ENCODE measurements at regions not wholly inside any gene's neighbourhood (a gene's known extent, or its start where the extent isn't known, plus 50 kb on each side); places are given as distances from the start of the nearest gene placed in this dataset.
"Not testable (repeated sequence)": the region's sequence is repeated elsewhere in the genome, so short reads cannot be mapped to it uniquely, and the experiment has no call there.

GRCh38 chr1:29924017-29924431 is 687.7 kb downstream of the PTPRU start:
- no peak for DNase-seq (ENCODE audit: extremely low spot score)
- ChIA-PET POLR2A (no interaction called here), CTCF (no interaction called here)
- TF ChIP-seq ZNF384 (IDR thresholded peaks at IDR 0.05) (no peak), BHLHE40 (IDR thresholded peaks at IDR 0.05; ENCODE audit: borderline replicate concordance) (no peak), HDGF (IDR thresholded peaks at IDR 0.05; ENCODE audit: borderline replicate concordance) (no peak), FOXA1 (IDR thresholded peaks at IDR 0.05) (no peak), CTBP1 (IDR thresholded peaks at IDR 0.05; ENCODE audit: borderline replicate concordance) (no peak), TARDBP (IDR thresholded peaks at IDR 0.05) (no peak), L3MBTL2 (conservative IDR thresholded peaks at IDR 0.05) (no peak), ELF4 (IDR thresholded peaks at IDR 0.05) (no peak), SUZ12 (IDR thresholded peaks at IDR 0.05) (no peak), ARNT (IDR thresholded peaks at IDR 0.05) (no peak), NFRKB (IDR thresholded peaks at IDR 0.05) (no peak), LEF1 (IDR thresholded peaks at IDR 0.05; ENCODE audit: borderline replicate concordance) (no peak)

GRCh38 chr1:29921741-29922140 is 685.4 kb downstream of the PTPRU start:
- POLR2A ChIA-PET = no interaction called here
- no peak for DNase-seq (ENCODE audit: extremely low spot score)
- CTCF ChIA-PET = no interaction called here
- TF ChIP-seq FOXM1 (IDR thresholded peaks at IDR 0.05; ENCODE audit: borderline replicate concordance) = no peak
- no peak for TF ChIP-seq FOXK2 (IDR thresholded peaks at IDR 0.05)
- no peak for TF ChIP-seq NFRKB (IDR thresholded peaks at IDR 0.05)
- no peak for TF ChIP-seq ARNT (IDR thresholded peaks at IDR 0.05)
- no peak for TF ChIP-seq CTBP1 (IDR thresholded peaks at IDR 0.05; ENCODE audit: borderline replicate concordance)
- no peak for TF ChIP-seq TARDBP (IDR thresholded peaks at IDR 0.05)
- no peak for TF ChIP-seq LEF1 (IDR thresholded peaks at IDR 0.05; ENCODE audit: borderline replicate concordance)
- no peak for TF ChIP-seq HDGF (IDR thresholded peaks at IDR 0.05; ENCODE audit: borderline replicate concordance)
- TF ChIP-seq BHLHE40 (IDR thresholded peaks at IDR 0.05; ENCODE audit: borderline replicate concordance) = no peak

DNA sequence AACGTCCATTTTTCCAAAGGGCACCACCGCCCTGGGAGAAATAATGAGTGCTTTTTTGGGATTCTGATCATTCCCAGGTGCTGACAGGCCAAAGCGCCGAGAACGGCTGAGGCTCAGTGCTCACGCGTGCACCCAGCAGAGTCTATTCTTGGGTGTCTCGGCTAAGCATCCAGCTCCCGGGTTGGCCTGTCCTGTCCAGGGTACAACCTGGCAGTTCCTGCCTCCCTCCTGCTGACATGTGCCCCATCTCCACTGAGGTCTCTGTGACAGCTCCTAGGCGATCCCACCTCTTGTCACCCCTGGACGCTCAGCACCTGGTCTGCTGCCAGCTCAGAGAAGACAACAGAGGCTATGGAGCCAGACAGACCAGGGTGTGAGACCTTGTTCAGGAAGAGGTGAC is 684.5 kb downstream of the PTPRU start:
- CTCF ChIA-PET = no interaction called here
- POLR2A ChIA-PET = no interaction called here
- TF ChIP-seq FOXM1 (IDR thresholded peaks at IDR 0.05; ENCODE audit: borderline replicate concordance) (no peak), PKNOX1 (IDR thresholded peaks at IDR 0.05) (no peak), ARNT (IDR thresholded peaks at IDR 0.05) (no peak), LEF1 (IDR thresholded peaks at IDR 0.05; ENCODE audit: borderline replicate concordance) (no peak), NFRKB (IDR thresholded peaks at IDR 0.05) (no peak), FOXK2 (IDR thresholded peaks at IDR 0.05) (no peak), SP1 (IDR thresholded peaks at IDR 0.05) (no peak), ZNF384 (IDR thresholded peaks at IDR 0.05) (no peak), FOXA1 (IDR thresholded peaks at IDR 0.05) (no peak), ELF4 (IDR thresholded peaks at IDR 0.05) (no peak), SUZ12 (IDR thresholded peaks at IDR 0.05) (no peak), HDGF (IDR thresholded peaks at IDR 0.05; ENCODE audit: borderline replicate concordance) (no peak), BHLHE40 (IDR thresholded peaks at IDR 0.05; ENCODE audit: borderline replicate concordance) (no peak), CTBP1 (IDR thresholded peaks at IDR 0.05; ENCODE audit: borderline replicate concordance) (no peak), TARDBP (IDR thresholded peaks at IDR 0.05) (no peak), L3MBTL2 (conservative IDR thresholded peaks at IDR 0.05) (no peak)
- no peak for DNase-seq (ENCODE audit: extremely low spot score)

GRCh38 chr1:29920316-29920715 is 684.0 kb downstream of the PTPRU start:
- no peak for DNase-seq (ENCODE audit: extremely low spot score)
- ChIA-PET POLR2A (no interaction called here), CTCF (no interaction called here)
- TF ChIP-seq TARDBP (IDR thresholded peaks at IDR 0.05) (no peak), SP1 (IDR thresholded peaks at IDR 0.05) (no peak), FOXK2 (IDR thresholded peaks at IDR 0.05) (no peak), ELF4 (IDR thresholded peaks at IDR 0.05) (no peak), L3MBTL2 (conservative IDR thresholded peaks at IDR 0.05) (no peak), PKNOX1 (IDR thresholded peaks at IDR 0.05) (no peak), LEF1 (IDR thresholded peaks at IDR 0.05; ENCODE audit: borderline replicate concordance) (no peak), CTBP1 (IDR thresholded peaks at IDR 0.05; ENCODE audit: borderline replicate concordance) (no peak), BHLHE40 (IDR thresholded peaks at IDR 0.05; ENCODE audit: borderline replicate concordance) (no peak)

GRCh38 chr1:29919041-29919440 is 682.7 kb downstream of the PTPRU start:
- CTCF ChIA-PET; DNase-seq (ENCODE audit: extremely low spot score); POLR2A ChIA-PET: not testable (repeated sequence)

DNA sequence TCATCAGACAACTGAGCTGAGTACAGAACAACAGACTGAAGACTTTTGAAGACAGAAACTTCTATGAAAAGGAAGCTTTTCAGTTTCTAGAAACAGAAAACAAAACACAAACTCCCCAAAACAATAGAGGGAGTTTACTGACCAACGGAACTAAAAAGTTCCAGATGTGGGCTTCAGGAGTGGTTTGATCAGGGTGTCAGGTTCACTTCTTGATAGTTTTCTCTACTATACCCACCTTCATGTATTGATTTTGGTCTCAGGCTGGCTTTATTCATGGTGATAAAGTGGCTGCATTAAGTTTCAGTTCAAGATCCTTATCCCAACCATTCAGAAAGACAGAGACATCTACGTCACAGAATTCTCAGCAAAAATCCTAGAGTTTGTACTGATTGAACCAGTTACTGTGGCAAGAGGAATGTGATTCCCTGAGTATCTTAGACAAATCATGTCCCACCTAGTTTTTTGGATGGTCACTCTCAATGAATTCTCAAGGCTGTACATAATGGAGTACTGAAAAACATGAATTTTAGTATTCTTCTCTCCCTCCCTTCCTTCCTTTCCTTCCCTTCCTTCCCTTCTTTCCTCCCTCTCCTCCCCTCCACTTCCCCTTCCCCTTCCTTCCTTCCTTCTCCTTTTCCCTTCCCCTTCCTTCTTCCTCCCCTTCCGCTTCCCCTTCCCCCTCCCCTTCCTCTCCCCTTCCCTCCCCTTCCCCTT is 680.5 kb downstream of the PTPRU start:
- ChIA-PET CTCF (no interaction called here), POLR2A (no interaction called here)
- no peak for TF ChIP-seq L3MBTL2 (conservative IDR thresholded peaks at IDR 0.05)
- DNase-seq (ENCODE audit: extremely low spot score) = no peak

- CTCF ChIA-PET = no interaction called here
- no peak for DNase-seq (ENCODE audit: extremely low spot score)
- TF ChIP-seq ARNT (IDR thresholded peaks at IDR 0.05) (no peak), TARDBP (IDR thresholded peaks at IDR 0.05) (no peak), BHLHE40 (IDR thresholded peaks at IDR 0.05; ENCODE audit: borderline replicate concordance) (no peak), SP1 (IDR thresholded peaks at IDR 0.05) (no peak), FOXA1 (IDR thresholded peaks at IDR 0.05) (no peak), SUZ12 (IDR thresholded peaks at IDR 0.05) (no peak)
These were observed 678.6 kb downstream of the PTPRU start for GRCh38 chr1:29914936-29915335.

More at GRCh38 chr1:29914936-29915335, 678.6 kb downstream of the PTPRU start:
- POLR2A ChIA-PET = no interaction called here
